Sigmoid colon (tissue), 4 donors: ENCODE measurements at regions not wholly inside any gene's neighbourhood (a gene's known extent, or its start where the extent isn't known, plus 50 kb on each side); places are given as distances from the start of the nearest gene placed in this dataset.

ENCODE experiments used
- EP300 ChIP-seq, 4 donors: sonication (generic); formaldehyde crosslinking; IDR thresholded peaks; one replicate each; pipeline ENCODE4 v1.6.1; 2017; ENCODE audit warnings: antibody characterized with exemption in 4 of 4
- POLR2A ChIP-seq, 2 donors: fragments of 450-650 bp; IDR thresholded peaks; one replicate each; pipeline ENCODE4 v1.6.1; 2016; ENCODE audit warnings: antibody characterized with exemption in 2 of 2, mild to moderate bottlenecking in 2 of 2, moderate library complexity in 2 of 2
- TF ChIP-seq, protein P1 (sequence below), 4 experiments: fragments of 450-650 bp in 3 of 4; fragments of 200-600 bp in 1 of 4; IDR thresholded peaks; one replicate each; pipeline ENCODE4 v1.5.1; 2016 to 2019; ENCODE audit warnings: antibody characterized with exemption in 4 of 4, mild to moderate bottlenecking in 3 of 4, moderate library complexity in 2 of 4

DNA sequence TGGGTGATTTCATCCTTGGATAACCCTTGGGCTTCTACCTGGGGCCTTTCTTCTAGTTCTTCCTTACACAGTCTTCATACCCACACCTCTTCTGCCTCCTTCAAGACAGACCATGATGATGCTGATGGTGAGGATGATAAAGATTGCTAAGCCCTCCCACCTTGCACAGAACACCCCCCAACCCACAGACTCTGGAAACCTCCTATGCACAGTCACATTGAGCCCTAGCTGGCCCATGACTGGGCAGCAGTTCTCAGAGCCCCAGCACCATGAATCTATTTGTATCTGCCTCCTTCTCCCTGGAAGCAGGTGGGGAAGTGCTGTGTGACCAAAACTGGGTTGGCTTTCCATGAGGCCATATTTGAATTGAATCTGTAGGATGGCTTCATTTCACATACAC is 99.8 kb downstream of the EN1 start:
- TF ChIP-seq, protein P1, sequence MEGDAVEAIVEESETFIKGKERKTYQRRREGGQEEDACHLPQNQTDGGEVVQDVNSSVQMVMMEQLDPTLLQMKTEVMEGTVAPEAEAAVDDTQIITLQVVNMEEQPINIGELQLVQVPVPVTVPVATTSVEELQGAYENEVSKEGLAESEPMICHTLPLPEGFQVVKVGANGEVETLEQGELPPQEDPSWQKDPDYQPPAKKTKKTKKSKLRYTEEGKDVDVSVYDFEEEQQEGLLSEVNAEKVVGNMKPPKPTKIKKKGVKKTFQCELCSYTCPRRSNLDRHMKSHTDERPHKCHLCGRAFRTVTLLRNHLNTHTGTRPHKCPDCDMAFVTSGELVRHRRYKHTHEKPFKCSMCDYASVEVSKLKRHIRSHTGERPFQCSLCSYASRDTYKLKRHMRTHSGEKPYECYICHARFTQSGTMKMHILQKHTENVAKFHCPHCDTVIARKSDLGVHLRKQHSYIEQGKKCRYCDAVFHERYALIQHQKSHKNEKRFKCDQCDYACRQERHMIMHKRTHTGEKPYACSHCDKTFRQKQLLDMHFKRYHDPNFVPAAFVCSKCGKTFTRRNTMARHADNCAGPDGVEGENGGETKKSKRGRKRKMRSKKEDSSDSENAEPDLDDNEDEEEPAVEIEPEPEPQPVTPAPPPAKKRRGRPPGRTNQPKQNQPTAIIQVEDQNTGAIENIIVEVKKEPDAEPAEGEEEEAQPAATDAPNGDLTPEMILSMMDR (IDR thresholded peaks at IDR 0.05) = no peak
- TF ChIP-seq EP300 (IDR thresholded peaks at IDR 0.05) = no peak
- TF ChIP-seq POLR2A (IDR thresholded peaks at IDR 0.05) = no peak
